Upper lobe of right lung (tissue), 1 donor: ENCODE measurements at regions not wholly inside any gene's neighbourhood (a gene's known extent, or its start where the extent isn't known, plus 50 kb on each side); places are given as distances from the start of the nearest gene placed in this dataset.

Experiments used
- ATAC-seq: fragments of 200-7000 bp; cut with Tn5 transposase; one replicate; pipeline ENCODE4 v1.9.1; 2020; ENCODE audit warnings: mild to moderate bottlenecking, moderate library complexity
- DNase-seq: peaks from one replicate; pipeline ENCODE4 v3.0.0-alpha.2; 2020
- H3K27ac ChIP-seq: fragments of 200-600 bp; one replicate; pipeline ENCODE4 v1.8.0; 2022
- H3K27me3 ChIP-seq: fragments of 200-600 bp; one replicate; pipeline ENCODE4 v1.8.0; 2022; ENCODE audit warnings: mild to moderate bottlenecking
- H3K36me3 ChIP-seq: fragments of 200-600 bp; one replicate; pipeline ENCODE4 v1.8.0; 2022
- H3K4me1 ChIP-seq: fragments of 200-600 bp; one replicate; pipeline ENCODE4 v1.8.0; 2022
- H3K4me3 ChIP-seq: fragments of 200-600 bp; one replicate; pipeline ENCODE4 v1.8.0; 2022; ENCODE audit warnings: mild to moderate bottlenecking
- H3K9me3 ChIP-seq: fragments of 200-600 bp; one replicate; pipeline ENCODE4 v1.8.0; 2022
- CTCF ChIP-seq: fragments of 200-600 bp; IDR thresholded peaks from one replicate; pipeline ENCODE4 v1.8.0; 2022; ENCODE audit warnings: antibody characterized with exemption
- intact Hi-C: fragments of 100-400 bp; cut with DNase I; formaldehyde crosslinking; loops from one replicate; pipeline ENCODE4 v1.11.0; 2022
- donor health status: DM: no; HTN: yes; CAD: no; lungs with severe emphysema.

- Histone ChIP-seq H3K4me3 (no peak overlapping the region), H3K4me1 (no peaks in the 10 kb centered on the region), H3K9me3 (no peaks in the 10 kb centered on the region), H3K27me3 (no peaks in the 10 kb centered on the region), H3K36me3 (no peaks in the 10 kb centered on the region), H3K27ac (no peak overlapping the region)
- intact Hi-C loops = no loop called here
- ATAC-seq = no peak
- TF ChIP-seq CTCF = no peak
- DNase-seq = no peak
These were observed 146.0 kb upstream of the ZWINT start for GRCh38 chr10:56507033-56507432.

GRCh38 chr10:56505555-56505954, 144.5 kb upstream of the ZWINT start:
- Histone ChIP-seq H3K27me3 (no peaks in the 10 kb centered on the region), H3K36me3 (no peaks in the 10 kb centered on the region), H3K4me3 (no peak overlapping the region), H3K9me3 (no peaks in the 10 kb centered on the region), H3K4me1 (no peaks in the 10 kb centered on the region), H3K27ac (no peak overlapping the region)
- no peak for DNase-seq
- intact Hi-C loops = no loop called here
- no peak for TF ChIP-seq CTCF
- ATAC-seq = no peak

GRCh38 chr10:56496186-56496486, 135.1 kb upstream of the ZWINT start:
- Histone ChIP-seq H3K27ac (no peak overlapping the region), H3K4me3 (no peak overlapping the region), H3K4me1 (no peaks in the 10 kb centered on the region), H3K27me3 (no peaks in the 10 kb centered on the region), H3K36me3 (no peaks in the 10 kb centered on the region), H3K9me3 (no peaks in the 10 kb centered on the region)
- TF ChIP-seq CTCF = no peak
- no peak for ATAC-seq
- intact Hi-C loops = no loop called here
- DNase-seq = no peak

- intact Hi-C loops = no loop called here
- Histone ChIP-seq H3K27me3 (no peaks in the 10 kb centered on the region), H3K36me3 (no peaks in the 10 kb centered on the region), H3K4me1 (no peaks in the 10 kb centered on the region), H3K27ac (no peak overlapping the region), H3K9me3 (no peaks in the 10 kb centered on the region), H3K4me3 (no peak overlapping the region)
- TF ChIP-seq CTCF = no peak
- ATAC-seq (no peak), DNase-seq (no peak)
These were observed 126.7 kb upstream of the ZWINT start for GRCh38 chr10:56487746-56488145.

GRCh38 chr10:56481521-56482091, 120.5 kb upstream of the ZWINT start:
- no peak for DNase-seq
- Histone ChIP-seq H3K36me3 (no peaks in the 10 kb centered on the region), H3K4me3 (no peak overlapping the region), H3K9me3 (no peaks in the 10 kb centered on the region), H3K27ac (no peak overlapping the region), H3K27me3 (no peaks in the 10 kb centered on the region), H3K4me1 (no peaks in the 10 kb centered on the region)
- no peak for TF ChIP-seq CTCF
- intact Hi-C loops = no loop called here
- no peak for ATAC-seq

GRCh38 chr10:56472978-56473377, 111.9 kb upstream of the ZWINT start:
- intact Hi-C loops = no loop called here

More at GRCh38 chr10:56472978-56473377, 111.9 kb upstream of the ZWINT start:
- TF ChIP-seq CTCF = no peak
- H3K27ac ChIP-seq = no peak overlapping the region
- ATAC-seq (no peak), DNase-seq (no peak)
- H3K36me3 ChIP-seq = no peaks in the 10 kb centered on the region
- no peak overlapping the region for H3K4me3 ChIP-seq
- H3K27me3 ChIP-seq = no peaks in the 10 kb centered on the region
- no peaks in the 10 kb centered on the region for H3K4me1 ChIP-seq
- no peaks in the 10 kb centered on the region for H3K9me3 ChIP-seq
